OCI-LY7 (cell line): ENCODE measurements at regions not wholly inside any gene's neighbourhood (a gene's known extent, or its start where the extent isn't known, plus 50 kb on each side); places are given as distances from the start of the nearest gene placed in this dataset.

Source experiments
- BruUV-seq: library from RNA; stranded (reverse); fragments of 400-500 nt; replicated peaks from 2 replicates; lab custom pipeline; 2021; lab: Mats Ljungman, UMichigan
- CTCF ChIA-PET: fragments of 300-600 bp; sonication (Branson Sonifier 250); formaldehyde crosslinking; loops from one replicate; lab custom pipeline; 2022; ENCODE audit warnings: antibody characterized with exemption; ENCODE audit not compliant: unreplicated experiment; lab: Charles Lee
- POLR2A ChIA-PET: fragments of 300-600 bp; sonication (Branson Sonifier 250); formaldehyde crosslinking; loops from one replicate; lab custom pipeline; 2022; ENCODE audit warnings: antibody characterized with exemption; lab: Charles Lee
- DNase-seq: peaks from one replicate; pipeline ENCODE4 v3.0.0-alpha.2; 2015; ENCODE audit warnings: low spot score
- H2AFZ ChIP-seq: fragments of 200-600 bp; sonication (generic), shearing (Covaris generic); 2 replicates; pipeline ENCODE4 v1.6.1; 2014; ENCODE audit warnings: mild to moderate bottlenecking, antibody characterized with exemption, low read length, moderate library complexity
- H3K27ac ChIP-seq: fragments of 200-600 bp; sonication (generic); 2 replicates; pipeline ENCODE4 v1.5.1; 2014; ENCODE audit warnings: mixed run types, low read depth, mild to moderate bottlenecking, moderate library complexity, low read length, inconsistent platforms; ENCODE audit not compliant: poor library complexity, severe bottlenecking
- H3K36me3 ChIP-seq: fragments of 200-600 bp; sonication (generic); 2 replicates; pipeline ENCODE4 v1.6.1; 2014; ENCODE audit warnings: mild to moderate bottlenecking, antibody characterized with exemption, low read length, moderate library complexity, mixed read lengths; ENCODE audit not compliant: insufficient read depth
- H3K4me1 ChIP-seq: fragments of 200-600 bp; sonication (generic); 2 replicates; pipeline ENCODE4 v1.5.1; 2014; ENCODE audit warnings: mild to moderate bottlenecking, low read length; ENCODE audit not compliant: insufficient read depth, poor library complexity, severe bottlenecking
- H3K4me2 ChIP-seq: fragments of 200-600 bp; sonication (generic); 2 replicates; pipeline ENCODE4 v1.6.1; 2014; ENCODE audit warnings: mild to moderate bottlenecking, low read length
- H3K4me3 ChIP-seq: fragments of 200-600 bp; sonication (generic); 2 replicates; pipeline ENCODE4 v1.5.1; 2014; ENCODE audit warnings: mild to moderate bottlenecking, low read depth, low read length; ENCODE audit not compliant: poor library complexity, severe bottlenecking
- H3K79me2 ChIP-seq: fragments of 200-600 bp; sonication (generic); 2 replicates; pipeline ENCODE4 v1.6.1; 2016; ENCODE audit warnings: low read depth, mild to moderate bottlenecking, low read length, moderate library complexity, mixed read lengths; ENCODE audit not compliant: insufficient read depth
- H3K9me2 ChIP-seq: fragments of 200-600 bp; sonication (generic); 2 replicates; pipeline ENCODE4 v1.6.1; 2016; ENCODE audit warnings: mild to moderate bottlenecking, low read length, mixed read lengths; ENCODE audit not compliant: insufficient read depth
- H3K9me3 ChIP-seq: fragments of 200-600 bp; sonication (generic); 2 replicates; pipeline ENCODE4 v1.6.1; 2014; ENCODE audit warnings: mild to moderate bottlenecking, mixed run types, low read length, mixed read lengths
- H4K20me1 ChIP-seq: fragments of 200-600 bp; sonication (generic); 2 replicates; pipeline ENCODE4 v1.6.1; 2014; ENCODE audit warnings: mild to moderate bottlenecking, antibody characterized with exemption, low read length, moderate library complexity, mixed read lengths; ENCODE audit not compliant: insufficient read depth
- CTCF ChIP-seq: fragments of 200-600 bp; sonication (generic); conservative IDR thresholded peaks from 2 replicates; pipeline ENCODE4 v1.5.1; 2014; ENCODE audit warnings: mild to moderate bottlenecking, antibody characterized with exemption, low read length, moderate library complexity, mixed read lengths
- EZH2phosphoT487 ChIP-seq: fragments of 200-600 bp; sonication (generic); IDR thresholded peaks from 2 replicates; pipeline ENCODE4 v1.6.1; 2018; ENCODE audit warnings: low read depth, borderline replicate concordance, mild to moderate bottlenecking, mixed run types, antibody characterized with exemption, low read length, moderate library complexity, mixed read lengths
- intact Hi-C: fragments of 100-400 bp; cut with micrococcal nuclease; formaldehyde crosslinking; loops from one replicate; pipeline ENCODE4 v1.10.0; 2022; ENCODE audit not compliant: unreplicated experiment

- intact Hi-C loops, result no loop called here
- TF ChIP-seq EZH2phosphoT487 (no peak), CTCF (no peak)
- no peaks in the 10 kb centered on the region for H3K9me2 ChIP-seq
- no peak overlapping the region for H2AFZ ChIP-seq
- no peaks in the 10 kb centered on the region for H3K36me3 ChIP-seq
- H4K20me1 ChIP-seq, result no peaks in the 10 kb centered on the region
- DNase-seq, result no peak
- no peak overlapping the region for H3K4me2 ChIP-seq
- no peak overlapping the region for H3K4me3 ChIP-seq
- H3K27ac ChIP-seq, result no peak overlapping the region
- H3K9me3 ChIP-seq, result no peaks in the 10 kb centered on the region
- H3K4me1 ChIP-seq, result no peaks in the 10 kb centered on the region
- ChIA-PET CTCF (no interaction called here), POLR2A (interaction anchor here (1.0 kb wide), 1 partner anchor 43 kb away, joined by 3 read pairs; no protein-coding TSS in a partner anchor)
- no TSS peak for BruUV-seq
- H3K79me2 ChIP-seq, result no peaks in the 10 kb centered on the region
These were observed 238.6 kb downstream of the LRIG3 start for GRCh38 chr12:58681730-58682129.

GRCh38 chr12:58695263-58695662 lies 225.0 kb downstream of the LRIG3 start:
- Histone ChIP-seq H3K4me2 (no peak overlapping the region), H3K9me3 (no peaks in the 10 kb centered on the region), H3K79me2 (no peaks in the 10 kb centered on the region), H3K4me3 (no peak overlapping the region), H2AFZ (no peak overlapping the region), H3K36me3 (no peaks in the 10 kb centered on the region), H4K20me1 (no peaks in the 10 kb centered on the region), H3K27ac (no peak overlapping the region), H3K9me2 (no peaks in the 10 kb centered on the region), H3K4me1 (no peaks in the 10 kb centered on the region)
- ChIA-PET CTCF (no interaction called here), POLR2A (no interaction called here)
- BruUV-seq, result no TSS peak
- no peak for TF ChIP-seq CTCF
- no peak for TF ChIP-seq EZH2phosphoT487
- intact Hi-C loops, result no loop called here
- DNase-seq, result no peak

- Histone ChIP-seq H3K79me2 (no peaks in the 10 kb centered on the region), H3K4me1 (no peaks in the 10 kb centered on the region), H2AFZ (no peak overlapping the region), H3K27ac (no peak overlapping the region), H3K4me2 (no peak overlapping the region), H3K4me3 (no peak overlapping the region), H3K36me3 (no peaks in the 10 kb centered on the region), H3K9me2 (no peaks in the 10 kb centered on the region), H3K9me3 (no peaks in the 10 kb centered on the region), H4K20me1 (no peaks in the 10 kb centered on the region)
- no TSS peak for BruUV-seq
- intact Hi-C loops, result no loop called here
- TF ChIP-seq CTCF (no peak), EZH2phosphoT487 (no peak)
- ChIA-PET CTCF (no interaction called here), POLR2A (no interaction called here)
- no peak for DNase-seq
These were observed 218.8 kb downstream of the LRIG3 start for GRCh38 chr12:58701536-58701935.
